NOMO-1 treated with dmso at 0.1 percent for 144 hours (cell line): ENCODE measurements at regions not wholly inside any gene's neighbourhood (a gene's known extent, or its start where the extent isn't known, plus 50 kb on each side); places are given as distances from the start of the nearest gene placed in this dataset.

ENCODE experiments used
- DNase-seq: peaks from one replicate; lab custom pipeline; 2025; ENCODE audit not compliant: unreplicated experiment; lab: John Stamatoyannopoulos, UW

GRCh38 chr21:24289539-24289938, 1317.7 kb downstream of the MRPL39 start:
- DNase-seq = no peak

GRCh38 chr21:24280596-24280995, 1326.7 kb downstream of the MRPL39 start:
- DNase-seq = no peak

DNA sequence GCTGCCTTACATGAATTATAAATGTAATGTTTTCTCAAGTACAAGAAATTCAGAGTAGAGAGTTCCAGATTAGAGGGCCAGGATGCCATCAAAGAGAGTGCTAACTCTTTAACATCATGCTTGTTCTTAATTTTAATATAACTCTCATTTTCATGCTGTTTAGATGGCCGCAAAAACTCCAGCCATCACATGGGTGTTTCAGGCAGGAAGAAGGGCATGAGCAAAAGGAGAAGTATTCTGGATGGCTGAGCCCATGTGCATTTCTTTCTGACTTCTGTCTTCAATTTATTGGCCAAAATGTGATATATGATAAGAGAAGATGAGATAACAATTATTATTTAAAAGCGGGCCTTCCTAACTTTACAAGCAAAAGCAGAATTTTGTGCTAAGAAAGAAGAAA, 1328.6 kb downstream of the MRPL39 start:
- no peak for DNase-seq

GRCh38 chr21:24276204-24276603, 1331.1 kb downstream of the MRPL39 start:
- no peak for DNase-seq

- no peak for DNase-seq
Measured at GRCh38 chr21:24275616-24276015, 1331.7 kb downstream of the MRPL39 start.

- DNase-seq = no peak
Measured at GRCh38 chr21:24272521-24272938, 1334.8 kb downstream of the MRPL39 start.

DNA sequence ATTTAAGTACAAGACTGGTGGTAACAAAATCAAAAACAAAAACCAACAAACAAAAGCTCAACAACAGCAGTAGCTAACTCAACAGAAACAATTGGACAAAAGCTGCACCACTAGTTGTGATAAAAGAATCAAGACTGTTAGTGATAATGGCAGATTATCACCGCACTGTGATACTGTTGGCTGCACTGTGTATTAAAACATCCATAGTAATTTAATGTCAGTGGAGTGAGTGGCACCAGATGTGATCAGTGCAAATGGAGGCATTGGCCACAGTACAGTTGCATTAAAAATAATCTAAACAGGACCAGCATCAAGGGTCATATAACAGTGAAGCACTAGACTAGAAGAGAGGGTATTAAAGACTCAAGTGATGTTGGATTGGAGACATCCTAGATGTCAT, 1341.3 kb downstream of the MRPL39 start:
- no peak for DNase-seq

- no peak for DNase-seq
Measured at GRCh38 chr21:24260751-24261150, 1346.5 kb downstream of the MRPL39 start.

GRCh38 chr21:24259241-24259640, 1348.0 kb downstream of the MRPL39 start:
- no peak for DNase-seq

DNA sequence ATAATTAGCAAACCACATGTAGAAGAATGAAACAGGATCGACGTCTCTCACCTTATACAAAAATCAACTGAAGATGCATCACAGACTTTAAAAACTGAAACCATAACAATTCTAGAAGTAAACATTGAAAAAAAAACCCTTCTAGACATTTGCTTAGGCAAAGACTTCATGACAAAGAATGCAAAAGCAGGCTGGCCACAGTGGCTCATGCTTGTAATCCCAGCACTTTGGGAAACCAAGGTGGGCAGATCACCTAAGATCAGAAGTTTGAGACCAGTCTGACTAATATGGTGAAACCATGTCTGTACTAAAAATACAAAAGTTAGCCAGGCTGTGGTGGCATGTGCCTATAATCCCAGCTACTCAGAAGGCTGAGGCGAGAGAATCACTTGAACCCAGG, 1351.7 kb downstream of the MRPL39 start:
- no peak for DNase-seq

DNA sequence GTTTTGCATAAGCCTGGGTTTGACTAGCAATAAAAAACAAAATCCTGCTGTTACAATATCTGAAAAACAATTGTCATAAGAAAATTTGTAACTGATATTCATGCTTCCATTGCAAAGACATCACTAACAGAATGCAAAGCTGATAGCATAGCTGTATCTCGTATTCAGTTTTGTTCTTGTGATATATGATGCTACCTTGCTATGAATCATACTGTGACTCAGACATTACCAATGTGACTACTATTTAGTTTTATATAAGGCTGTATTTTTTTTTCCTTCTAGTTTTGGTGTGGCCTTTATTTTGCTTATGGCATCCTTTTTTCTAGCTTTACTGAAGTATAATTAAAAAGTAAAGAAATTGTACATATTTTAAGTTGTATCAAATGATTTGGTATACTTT, 1381.8 kb downstream of the MRPL39 start:
- no peak for DNase-seq

- no peak for DNase-seq
Measured at GRCh38 chr21:24224422-24224821, 1382.9 kb downstream of the MRPL39 start.

DNA sequence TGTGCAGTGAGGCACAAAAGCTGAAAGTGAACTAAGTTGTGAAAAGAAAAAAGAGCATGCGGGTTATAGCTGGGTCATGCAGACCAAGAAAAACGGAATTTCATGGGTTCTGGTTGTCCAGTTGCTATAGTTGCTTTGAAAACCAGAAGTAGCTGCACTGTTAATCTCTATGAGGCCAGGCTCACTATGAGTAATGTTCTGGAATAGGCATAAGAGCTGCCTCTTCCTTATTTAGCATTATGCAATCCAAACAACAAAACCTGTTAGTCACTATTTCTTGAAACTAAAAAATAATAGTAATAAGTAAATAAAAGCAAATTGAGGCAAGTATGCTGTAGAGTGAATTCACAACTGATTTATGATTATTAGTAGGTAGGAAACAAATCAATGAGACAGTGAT, 1383.7 kb downstream of the MRPL39 start:
- DNase-seq = no peak

GRCh38 chr21:24222676-24223075, 1384.6 kb downstream of the MRPL39 start:
- no peak for DNase-seq

DNA sequence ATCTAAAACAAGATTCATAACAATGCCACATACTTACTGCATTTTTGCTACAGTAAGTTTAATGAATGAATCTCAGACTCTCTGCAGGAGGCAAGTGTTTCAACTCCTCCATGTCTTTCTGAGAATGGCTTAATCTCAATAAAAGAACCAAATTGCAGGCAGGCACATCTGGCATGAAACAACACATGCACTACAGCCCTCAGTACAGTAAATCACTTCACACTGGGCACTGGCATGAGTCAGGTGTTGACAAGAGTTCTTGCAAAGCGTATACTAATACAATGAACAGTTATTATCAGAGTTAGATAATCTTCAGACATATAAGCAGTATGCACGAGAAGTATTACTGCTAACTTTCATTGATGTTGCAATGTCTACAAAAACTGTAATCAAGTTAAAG, 1386.8 kb downstream of the MRPL39 start:
- DNase-seq = no peak

- no peak for DNase-seq
Measured at GRCh38 chr21:24217151-24217550, 1390.1 kb downstream of the MRPL39 start.

DNA sequence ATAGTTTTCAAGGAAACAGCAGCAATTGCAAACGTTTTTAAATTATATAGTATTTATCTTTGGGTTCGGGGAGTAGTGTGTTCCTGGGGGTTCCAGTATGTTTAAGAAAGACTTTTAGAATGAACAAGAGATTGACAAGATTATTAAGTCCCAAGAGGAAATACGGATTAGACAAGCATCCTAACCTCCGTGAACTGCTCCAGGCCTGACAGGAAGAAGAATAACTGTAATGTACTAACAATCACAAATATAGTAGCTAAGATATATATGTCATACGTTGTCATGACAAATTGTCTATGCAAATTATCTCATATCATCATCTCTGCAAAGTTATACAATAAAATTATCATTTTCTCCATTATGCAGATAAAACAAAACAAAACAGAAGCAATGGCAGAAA, 1397.2 kb downstream of the MRPL39 start:
- no peak for DNase-seq

DNA sequence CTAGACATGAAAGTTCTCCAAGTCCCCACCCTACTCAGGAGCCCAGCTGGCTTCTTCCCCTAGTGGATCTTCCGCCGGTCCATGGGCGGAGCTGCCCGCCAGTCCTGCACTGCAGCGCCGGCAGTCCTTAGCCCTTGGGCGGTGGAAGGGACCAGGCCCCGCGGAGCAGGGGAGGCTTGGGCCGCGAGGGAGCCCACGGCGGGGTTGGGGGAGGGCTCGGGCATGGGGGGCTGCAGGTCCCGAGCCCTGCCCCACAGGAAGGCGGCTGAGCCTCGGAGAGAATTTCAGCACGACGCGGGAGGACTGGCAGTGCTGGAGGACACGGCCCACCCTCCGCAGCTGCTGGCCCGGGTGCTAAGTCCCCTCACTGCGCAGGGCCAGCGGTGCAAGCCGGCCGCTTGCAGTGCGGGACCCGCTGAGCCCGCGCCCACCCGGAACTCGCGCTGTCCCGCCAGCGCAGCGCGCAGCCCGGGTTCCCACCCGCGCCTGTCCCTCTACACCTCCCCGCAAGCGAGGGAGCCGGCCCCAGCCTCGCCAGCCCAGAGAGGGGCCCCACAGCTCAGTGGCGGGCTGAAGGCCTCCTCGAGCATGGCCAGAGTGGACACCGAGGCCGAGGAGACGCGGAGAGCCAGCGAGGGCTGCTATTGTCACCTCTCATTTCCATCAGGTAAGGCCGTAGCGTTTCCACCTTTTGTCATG, 1398.6 kb downstream of the MRPL39 start:
- DNase-seq = no peak

DNA sequence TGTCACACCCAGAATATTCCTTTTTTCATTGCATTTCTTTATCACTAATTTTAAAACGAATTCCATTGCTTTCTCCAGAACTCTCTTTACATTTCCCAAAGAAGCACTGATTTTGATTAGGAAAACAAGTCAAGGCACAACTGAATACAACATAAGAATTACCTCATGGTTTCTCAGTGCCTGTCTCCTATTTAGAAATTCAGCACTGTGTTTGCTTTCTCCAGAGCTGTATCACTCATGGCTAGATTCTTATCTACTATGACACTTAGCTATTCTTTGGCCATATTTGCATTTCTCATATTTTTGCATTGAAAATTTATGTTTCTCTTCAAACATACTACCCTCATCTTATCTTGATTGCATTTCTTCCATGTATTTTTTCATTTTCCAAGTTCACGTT, 1402.0 kb downstream of the MRPL39 start:
- DNase-seq = no peak

- DNase-seq = no peak
Measured at GRCh38 chr21:24204641-24205040, 1402.6 kb downstream of the MRPL39 start.

DNA sequence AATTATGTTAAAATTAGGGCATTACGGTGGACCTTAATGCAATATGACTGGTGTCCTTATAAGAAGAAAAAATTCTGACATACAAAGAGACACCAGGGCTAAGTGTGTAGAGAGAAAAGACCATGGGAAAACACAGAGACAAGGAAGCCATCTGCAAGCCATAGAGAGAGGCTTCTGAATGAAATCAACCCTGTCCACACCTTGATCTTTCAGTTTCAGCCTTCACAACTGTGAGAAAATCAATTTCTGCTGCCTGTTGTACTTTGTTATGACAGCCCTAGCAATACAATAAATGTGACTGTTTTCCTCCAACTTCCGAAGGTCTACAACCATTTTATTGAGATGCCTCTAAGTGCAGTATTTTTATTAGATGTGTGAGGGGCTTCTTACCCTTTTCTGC, 1407.2 kb downstream of the MRPL39 start:
- no peak for DNase-seq

DNA sequence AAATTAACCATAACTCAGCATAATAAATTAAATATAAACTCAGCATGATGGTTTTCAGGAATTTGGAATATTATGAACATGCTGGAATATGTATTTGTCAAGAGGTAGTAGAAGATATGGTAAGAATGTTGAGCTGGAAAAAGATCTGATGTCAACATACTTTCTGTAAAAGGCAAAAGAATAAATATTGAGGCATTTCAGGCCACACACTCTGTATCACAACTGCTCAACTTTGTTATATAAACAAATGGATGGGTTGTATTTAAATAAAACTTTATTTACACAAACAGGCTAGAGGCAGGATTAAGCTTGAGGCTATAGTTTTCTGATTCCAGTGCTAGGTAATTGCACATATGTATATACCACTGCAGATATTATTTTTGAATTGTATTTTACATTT, 1409.4 kb downstream of the MRPL39 start:
- no peak for DNase-seq

DNA sequence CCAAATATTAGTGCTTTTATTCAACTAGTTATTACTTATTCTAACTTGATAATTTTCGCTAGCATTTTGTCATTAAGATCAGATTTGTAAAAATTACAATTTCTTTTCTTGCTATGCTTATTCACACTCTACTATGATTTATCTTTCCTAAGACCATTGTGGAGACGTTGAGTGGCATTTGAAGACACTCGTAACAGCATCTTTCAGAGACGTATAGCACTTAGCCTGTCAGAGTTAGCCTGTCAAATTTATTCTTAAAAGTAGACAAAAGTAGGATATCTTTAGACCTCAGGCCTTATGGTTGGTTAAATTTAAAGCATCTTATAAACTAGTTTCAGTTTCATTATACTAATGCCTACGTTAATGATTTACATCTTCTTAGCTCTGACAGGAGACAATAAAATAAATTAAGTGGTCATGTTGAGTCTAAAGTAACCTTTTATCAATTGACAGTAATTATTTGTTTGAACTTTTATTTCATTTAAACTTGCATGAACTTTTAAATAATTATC, 1410.1 kb downstream of the MRPL39 start:
- no peak for DNase-seq
